Transverse colon (tissue), 4 donors: ENCODE measurements at regions not wholly inside any gene's neighbourhood (a gene's known extent, or its start where the extent isn't known, plus 50 kb on each side); places are given as distances from the start of the nearest gene placed in this dataset.

ENCODE experiments used
- DNase-seq: peaks from one replicate; pipeline ENCODE4 v3.0.0-alpha.2; 2019
- H3K27ac ChIP-seq, 4 donors: fragments of 200-600 bp; sonication (generic); 2 replicates each; pipeline ENCODE4 v1.5.1; 2016 to 2018; ENCODE audit warnings: inconsistent platforms in 4 of 4
- H3K27me3 ChIP-seq: fragments of 200-600 bp; sonication (generic); 2 replicates; pipeline ENCODE4 v1.5.1; 2017; ENCODE audit warnings: inconsistent platforms
- H3K36me3 ChIP-seq, 4 donors: fragments of 200-600 bp; sonication (generic); 2 replicates each; pipeline ENCODE4 v1.5.1; 2017 to 2019; ENCODE audit warnings: inconsistent platforms in 4 of 4
- H3K4me1 ChIP-seq, 4 donors: fragments of 200-600 bp; sonication (generic); 2 replicates each; pipeline ENCODE4 v1.5.1; 2017 to 2020; ENCODE audit warnings: inconsistent platforms in 4 of 4
- H3K4me3 ChIP-seq, 4 donors: fragments of 200-600 bp; sonication (generic); 1 replicate in 1 of 4; 2 replicates in 3 of 4; pipeline versions ENCODE4 v1.5.1 to v1.6.1; 2017 to 2019; ENCODE audit warnings: inconsistent platforms in 4 of 4
- H3K9me3 ChIP-seq, 2 donors: fragments of 200-600 bp; sonication (generic); 2 replicates each; pipeline ENCODE4 v1.5.1; 2017 to 2019; ENCODE audit warnings: inconsistent platforms in 2 of 2
- CTCF ChIP-seq, 5 experiments: fragments of 200-600 bp in 3 of 5; fragments of 450-650 bp in 2 of 5; sonication (generic) in 3 of 5; IDR thresholded peaks; 1 replicate in 2 of 5; 2 replicates in 3 of 5; pipeline ENCODE4 v1.5.1; 2016 to 2017; ENCODE audit warnings: antibody characterized with exemption in 5 of 5, inconsistent platforms in 3 of 5, mild to moderate bottlenecking in 2 of 5, moderate library complexity in 1 of 5
- EP300 ChIP-seq: sonication (generic); formaldehyde crosslinking; IDR thresholded peaks from one replicate; pipeline ENCODE4 v1.6.1; 2017; ENCODE audit warnings: antibody characterized with exemption, low read depth
- POLR2A ChIP-seq: fragments of 450-650 bp; IDR thresholded peaks from one replicate; pipeline ENCODE4 v1.6.1; 2016; ENCODE audit warnings: antibody characterized with exemption, mild to moderate bottlenecking, moderate library complexity
- POLR2AphosphoS5 ChIP-seq, 3 donors: sonication (generic); formaldehyde crosslinking; IDR thresholded peaks; one replicate each; pipeline ENCODE4 v1.6.1; 2016; ENCODE audit warnings: antibody characterized with exemption in 3 of 3
- WGBS, 2 donors: methylation state at CpG; one replicate each; pipeline ENCODE4 v1.1.5; 2018; ENCODE audit warnings: low coverage in 1 of 2; 5-methylcytosine and 5-hydroxymethylcytosine counted together
- in situ Hi-C, 4 donors: fragments of 200-750 bp; cut with MboI; loops; one replicate each; pipeline versions ENCODE4 v1.15.0 to v1.15.1; 2017; ENCODE audit warnings: low sequenced_read_pairs in 3 of 4, low pct_ligation_motif_present in 1 of 4, low pct_unique_long_range_greater_than_20kb in 1 of 4
- intact Hi-C: fragments of 100-400 bp; cut with DNase I; formaldehyde crosslinking; loops from one replicate; pipeline ENCODE4 v1.15.1; 2023; ENCODE audit warnings: low total_unique reads

DNA sequence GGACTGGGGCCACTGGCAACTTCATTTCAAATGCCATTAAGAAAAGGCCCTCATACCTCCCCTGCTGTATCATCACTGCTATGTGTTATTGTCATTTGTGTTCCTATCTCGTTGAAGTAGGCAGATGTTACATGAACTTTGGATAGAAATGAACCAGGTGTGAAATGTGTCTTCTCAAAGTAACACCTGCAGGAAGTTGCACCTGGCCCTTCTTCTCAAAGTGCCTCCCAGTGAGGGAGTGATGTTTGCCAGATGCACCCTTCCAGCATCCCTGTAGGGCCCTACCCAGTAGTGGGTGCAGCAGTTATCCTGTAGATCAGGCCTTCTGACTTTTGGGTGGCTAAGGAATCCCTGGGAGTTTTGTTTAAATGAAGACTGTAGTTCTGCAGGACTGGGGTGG lies 197.7 kb upstream of the CTNNB1 start:
- no peaks in the 10 kb centered on the region for H3K27me3 ChIP-seq
- intact Hi-C loops: no loop called here
- no peak for DNase-seq
- no peaks in the 10 kb centered on the region for H3K4me1 ChIP-seq
- in situ Hi-C loops: no loop called here
- H3K27ac ChIP-seq: no peak overlapping the region
- H3K9me3 ChIP-seq: no peaks in the 10 kb centered on the region
- WGBS, 2 donors: 40 to 41% methylated on average over 1 of the region's 1 CpG
- H3K36me3 ChIP-seq: no peaks in the 10 kb centered on the region
- TF ChIP-seq CTCF (IDR thresholded peaks at IDR 0.05) (no peak), EP300 (no peak), POLR2AphosphoS5 (IDR thresholded peaks at IDR 0.05) (no peak), POLR2A (no peak)
- no peak overlapping the region for H3K4me3 ChIP-seq

- Histone ChIP-seq H3K36me3 (no peaks in the 10 kb centered on the region), H3K4me1 (no peaks in the 10 kb centered on the region), H3K27me3 (no peaks in the 10 kb centered on the region), H3K27ac (no peak overlapping the region), H3K4me3 (no peak overlapping the region), H3K9me3 (no peaks in the 10 kb centered on the region)
- 32% methylated on average over 4 of the region's 4 CpGs; no CpG with 5 or more reads in 1 of the 2 donors for WGBS, 2 donors
- TF ChIP-seq POLR2AphosphoS5 (IDR thresholded peaks at IDR 0.05): no peak
- TF ChIP-seq CTCF (IDR thresholded peaks at IDR 0.05): no peak
- no peak for TF ChIP-seq POLR2A
- TF ChIP-seq EP300: no peak
- in situ Hi-C loops (no loop called here), intact Hi-C loops (no loop called here)
- DNase-seq: no peak
Measured at GRCh38 chr3:41002104-41002503, 197.2 kb upstream of the CTNNB1 start.

- Histone ChIP-seq H3K27ac (no peak overlapping the region), H3K9me3 (peaks cover 5 to 11% of the 10 kb centered on the region in 2 donors), H3K36me3 (no peaks in the 10 kb centered on the region), H3K4me3 (no peak overlapping the region), H3K27me3 (no peaks in the 10 kb centered on the region), H3K4me1 (no peaks in the 10 kb centered on the region)
- in situ Hi-C loops: no loop called here
- TF ChIP-seq CTCF (IDR thresholded peaks at IDR 0.05) (no peak), EP300 (no peak), POLR2AphosphoS5 (IDR thresholded peaks at IDR 0.05) (no peak), POLR2A (no peak)
- DNase-seq: no peak
- intact Hi-C loops: no loop called here
Measured at GRCh38 chr3:41007399-41007798, 191.9 kb upstream of the CTNNB1 start.

DNA sequence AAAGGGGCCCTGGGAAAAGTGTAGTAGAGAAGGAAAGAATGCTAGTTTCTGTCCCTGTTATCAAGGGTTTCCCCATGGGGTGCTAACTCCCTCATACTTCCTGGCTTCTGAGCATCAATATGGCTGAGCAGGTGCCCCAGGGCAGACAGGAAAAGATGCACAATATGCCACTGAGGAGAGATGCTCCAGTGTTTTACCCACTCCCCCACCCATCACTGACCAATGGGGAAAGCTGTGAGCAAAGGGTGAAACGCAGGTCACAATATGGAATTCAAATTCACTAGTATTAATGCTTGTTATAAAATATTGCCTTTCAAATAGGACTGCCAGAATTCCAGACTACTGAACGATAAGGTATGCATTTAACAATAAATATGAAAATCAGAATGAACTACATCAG lies 187.5 kb upstream of the CTNNB1 start:
- H3K27me3 ChIP-seq: no peaks in the 10 kb centered on the region
- H3K27ac ChIP-seq: no peak overlapping the region
- H3K4me3 ChIP-seq: no peak overlapping the region
- TF ChIP-seq POLR2AphosphoS5 (IDR thresholded peaks at IDR 0.05): no peak
- no peak for TF ChIP-seq POLR2A
- no peak for TF ChIP-seq CTCF (IDR thresholded peaks at IDR 0.05)
- intact Hi-C loops: no loop called here
- DNase-seq: no peak
- H3K9me3 ChIP-seq: peaks cover 5 to 11% of the 10 kb centered on the region in 2 donors
- in situ Hi-C loops: no loop called here
- WGBS, 2 donors: 17 to 55% methylated on average over 1 to 2 of the region's 2 CpGs
- H3K36me3 ChIP-seq: no peaks in the 10 kb centered on the region
- H3K4me1 ChIP-seq: no peaks in the 10 kb centered on the region
